ENCODE measurements at regions not wholly inside any gene's neighbourhood (a gene's known extent, or its start where the extent isn't known, plus 50 kb on each side); places are given as distances from the start of the nearest gene placed in this dataset.

DNA sequence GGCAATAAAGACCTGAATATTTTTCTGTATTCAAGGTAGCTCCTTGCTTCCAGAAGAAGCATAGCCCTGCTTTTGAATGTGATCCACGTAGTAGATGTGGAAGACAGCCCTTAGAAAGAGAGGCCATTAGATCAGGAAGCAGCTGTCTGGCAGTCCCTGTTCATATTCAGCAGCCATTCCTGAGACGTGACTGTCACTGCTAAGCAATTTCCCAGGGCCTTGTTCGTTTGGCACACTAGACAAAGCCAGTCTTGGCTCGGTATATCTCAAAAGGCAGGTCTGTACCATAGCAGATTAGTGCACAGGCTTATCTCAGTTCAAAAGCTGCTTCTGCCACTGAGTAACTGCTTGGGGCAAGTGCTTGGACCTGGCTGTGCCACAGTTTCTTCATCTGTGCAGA lies 287.8 kb upstream of the MCTP2 start:
- Histone ChIP-seq H3K9me2 (ENCODE audit: insufficient read depth) (no peaks in the 10 kb centered on the region), H3K4me3 (replicated peaks in 1 of 2; ENCODE audit: low read depth in 1 of 2, low read length in 2 of 2) (no peak overlapping the region), H3K4me1 (ENCODE audit: control insufficient read depth in 1 of 2, insufficient read depth in 2 of 2, low read length in 2 of 2) (no peaks in the 10 kb centered on the region), H3K9me3 (ENCODE audit: control insufficient read depth in 1 of 2, insufficient read depth in 1 of 2, low read depth in 1 of 2, low read length in 2 of 2) (peaks cover 0 to 3% of the 10 kb centered on the region in 2 experiments; a peak in 1 of 4 replicates), H3K27me3 (ENCODE audit: insufficient read depth, low read length) (no peaks in the 10 kb centered on the region), H3K4me2 (ENCODE audit: low read length) (no peak overlapping the region), H4K20me1 (ENCODE audit: insufficient read depth) (no peaks in the 10 kb centered on the region; the same call in 1 of the 2 replicates), H3K9ac (ENCODE audit: low read length) (no peak overlapping the region), H3K36me3 (ENCODE audit: control insufficient read depth in 1 of 2, insufficient read depth in 2 of 2, low read length in 2 of 2) (no peaks in the 10 kb centered on the region), H2AFZ (ENCODE audit: low read depth, low read length, poor library complexity, severe bottlenecking) (no peak overlapping the region), H3K27ac (ENCODE audit: low read depth, low read length) (no peak overlapping the region), H3K79me2 (ENCODE audit: insufficient read depth, low read length) (no peaks in the 10 kb centered on the region)
- ChIA-PET RAD21 (ENCODE audit: low non-redundant PET in 1 of 2, low total read pairs in 2 of 2, uncharacterized antibody in 2 of 2, unreplicated experiment in 2 of 2) (no interaction called here), CTCF (no interaction called here), POLR2A (no interaction called here)
- intact Hi-C loops (cut with micrococcal nuclease): no loop called here
- TF ChIP-seq EZH2 (IDR thresholded peaks at IDR 0.05) (no peak), YY1 (IDR thresholded peaks at IDR 0.05; ENCODE audit: extremely low read depth, insufficient replicate concordance, low read depth, low read length) (no peak), POLR2A (IDR thresholded peaks at IDR 0.05; ENCODE audit: borderline replicate concordance, extremely low read depth, insufficient read depth, insufficient read length) (no peak), ELF1 (IDR thresholded peaks at IDR 0.05; ENCODE audit: borderline replicate concordance, low read depth) (no peak), SIN3A (IDR thresholded peaks at IDR 0.05; ENCODE audit: low read depth) (no peak), ZNF274 (IDR thresholded peaks at IDR 0.05; ENCODE audit: low read depth, low read length) (no peak), RAD21 (IDR thresholded peaks at IDR 0.05; ENCODE audit: low read depth) (no peak), ZFX (IDR thresholded peaks at IDR 0.05) (no peak)
- TF ChIP-seq, protein P1, sequence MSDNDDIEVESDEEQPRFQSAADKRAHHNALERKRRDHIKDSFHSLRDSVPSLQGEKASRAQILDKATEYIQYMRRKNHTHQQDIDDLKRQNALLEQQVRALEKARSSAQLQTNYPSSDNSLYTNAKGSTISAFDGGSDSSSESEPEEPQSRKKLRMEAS (IDR thresholded peaks at IDR 0.05): no peak
- DNase-seq (ENCODE audit: low read depth, low spot score) (no peak), ATAC-seq (no peak)
- BruUV-seq (replicated peaks): no TSS peak

GRCh38 chr15:93942269-93942694 lies 289.1 kb upstream of the MCTP2 start:
- RAD21 ChIA-PET (ENCODE audit: low non-redundant PET in 1 of 2, low total read pairs in 2 of 2, uncharacterized antibody in 2 of 2, unreplicated experiment in 2 of 2): no interaction called here

More at GRCh38 chr15:93942269-93942694, 289.1 kb upstream of the MCTP2 start:
- ATAC-seq: no peak
- Histone ChIP-seq H4K20me1 (ENCODE audit: insufficient read depth) (no peaks in the 10 kb centered on the region; the same call in 1 of the 2 replicates), H2AFZ (ENCODE audit: low read depth, low read length, poor library complexity, severe bottlenecking) (no peak overlapping the region), H3K9me2 (ENCODE audit: insufficient read depth) (no peaks in the 10 kb centered on the region), H3K4me3 (replicated peaks in 1 of 2; ENCODE audit: low read depth in 1 of 2, low read length in 2 of 2) (no peak overlapping the region), H3K4me1 (ENCODE audit: control insufficient read depth in 1 of 2, insufficient read depth in 2 of 2, low read length in 2 of 2) (no peaks in the 10 kb centered on the region), H3K9me3 (ENCODE audit: control insufficient read depth in 1 of 2, insufficient read depth in 1 of 2, low read depth in 1 of 2, low read length in 2 of 2) (peaks cover 0 to 12% of the 10 kb centered on the region in 2 experiments; a peak in 1 of 4 replicates), H3K27me3 (ENCODE audit: insufficient read depth, low read length) (no peaks in the 10 kb centered on the region), H3K9ac (ENCODE audit: low read length) (no peak overlapping the region), H3K4me2 (ENCODE audit: low read length) (no peak overlapping the region), H3K27ac (ENCODE audit: low read depth, low read length) (no peak overlapping the region), H3K36me3 (ENCODE audit: control insufficient read depth in 1 of 2, insufficient read depth in 2 of 2, low read length in 2 of 2) (no peaks in the 10 kb centered on the region), H3K79me2 (ENCODE audit: insufficient read depth, low read length) (no peaks in the 10 kb centered on the region)
- no TSS peak for BruUV-seq (replicated peaks)
- ChIA-PET POLR2A (no interaction called here), CTCF (no interaction called here)
- intact Hi-C loops (cut with micrococcal nuclease): no loop called here
- DNase-seq (ENCODE audit: low read depth, low spot score): no peak
- TF ChIP-seq RAD21 (IDR thresholded peaks at IDR 0.05; ENCODE audit: low read depth): no peak
- TF ChIP-seq EZH2 (IDR thresholded peaks at IDR 0.05): no peak
- TF ChIP-seq ELF1 (IDR thresholded peaks at IDR 0.05; ENCODE audit: borderline replicate concordance, low read depth): no peak
- TF ChIP-seq, protein P2, sequence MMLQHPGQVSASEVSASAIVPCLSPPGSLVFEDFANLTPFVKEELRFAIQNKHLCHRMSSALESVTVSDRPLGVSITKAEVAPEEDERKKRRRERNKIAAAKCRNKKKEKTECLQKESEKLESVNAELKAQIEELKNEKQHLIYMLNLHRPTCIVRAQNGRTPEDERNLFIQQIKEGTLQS (IDR thresholded peaks at IDR 0.05): no peak
- TF ChIP-seq, protein P3, sequence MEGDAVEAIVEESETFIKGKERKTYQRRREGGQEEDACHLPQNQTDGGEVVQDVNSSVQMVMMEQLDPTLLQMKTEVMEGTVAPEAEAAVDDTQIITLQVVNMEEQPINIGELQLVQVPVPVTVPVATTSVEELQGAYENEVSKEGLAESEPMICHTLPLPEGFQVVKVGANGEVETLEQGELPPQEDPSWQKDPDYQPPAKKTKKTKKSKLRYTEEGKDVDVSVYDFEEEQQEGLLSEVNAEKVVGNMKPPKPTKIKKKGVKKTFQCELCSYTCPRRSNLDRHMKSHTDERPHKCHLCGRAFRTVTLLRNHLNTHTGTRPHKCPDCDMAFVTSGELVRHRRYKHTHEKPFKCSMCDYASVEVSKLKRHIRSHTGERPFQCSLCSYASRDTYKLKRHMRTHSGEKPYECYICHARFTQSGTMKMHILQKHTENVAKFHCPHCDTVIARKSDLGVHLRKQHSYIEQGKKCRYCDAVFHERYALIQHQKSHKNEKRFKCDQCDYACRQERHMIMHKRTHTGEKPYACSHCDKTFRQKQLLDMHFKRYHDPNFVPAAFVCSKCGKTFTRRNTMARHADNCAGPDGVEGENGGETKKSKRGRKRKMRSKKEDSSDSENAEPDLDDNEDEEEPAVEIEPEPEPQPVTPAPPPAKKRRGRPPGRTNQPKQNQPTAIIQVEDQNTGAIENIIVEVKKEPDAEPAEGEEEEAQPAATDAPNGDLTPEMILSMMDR (IDR thresholded peaks at IDR 0.05 in 2 of 3, conservative IDR thresholded peaks at IDR 0.05 in 1 of 3; ENCODE audit: borderline replicate concordance in 1 of 3, insufficient read depth in 1 of 3, low read depth in 2 of 3, low read length in 2 of 3): no peak
- no peak for TF ChIP-seq REST (IDR thresholded peaks at IDR 0.05; ENCODE audit: low read depth)
